Uterus (tissue), 2 donors: ENCODE measurements at regions not wholly inside any gene's neighbourhood (a gene's known extent, or its start where the extent isn't known, plus 50 kb on each side); places are given as distances from the start of the nearest gene placed in this dataset.

Source experiments
- POLR2A ChIP-seq, 2 donors: fragments of 450-650 bp; IDR thresholded peaks; one replicate each; pipeline ENCODE4 v1.6.1; 2016; ENCODE audit warnings: antibody characterized with exemption in 2 of 2, mild to moderate bottlenecking in 1 of 2, moderate library complexity in 1 of 2
- TF ChIP-seq, protein P1 (sequence below), 4 experiments: fragments of 200-600 bp in 2 of 4; fragments of 450-650 bp in 2 of 4; sonication (generic) in 2 of 4; IDR thresholded peaks; one replicate each; pipeline ENCODE4 v1.5.1; 2016 to 2019; ENCODE audit warnings: antibody characterized with exemption in 4 of 4, mild to moderate bottlenecking in 2 of 4, moderate library complexity in 1 of 4

DNA sequence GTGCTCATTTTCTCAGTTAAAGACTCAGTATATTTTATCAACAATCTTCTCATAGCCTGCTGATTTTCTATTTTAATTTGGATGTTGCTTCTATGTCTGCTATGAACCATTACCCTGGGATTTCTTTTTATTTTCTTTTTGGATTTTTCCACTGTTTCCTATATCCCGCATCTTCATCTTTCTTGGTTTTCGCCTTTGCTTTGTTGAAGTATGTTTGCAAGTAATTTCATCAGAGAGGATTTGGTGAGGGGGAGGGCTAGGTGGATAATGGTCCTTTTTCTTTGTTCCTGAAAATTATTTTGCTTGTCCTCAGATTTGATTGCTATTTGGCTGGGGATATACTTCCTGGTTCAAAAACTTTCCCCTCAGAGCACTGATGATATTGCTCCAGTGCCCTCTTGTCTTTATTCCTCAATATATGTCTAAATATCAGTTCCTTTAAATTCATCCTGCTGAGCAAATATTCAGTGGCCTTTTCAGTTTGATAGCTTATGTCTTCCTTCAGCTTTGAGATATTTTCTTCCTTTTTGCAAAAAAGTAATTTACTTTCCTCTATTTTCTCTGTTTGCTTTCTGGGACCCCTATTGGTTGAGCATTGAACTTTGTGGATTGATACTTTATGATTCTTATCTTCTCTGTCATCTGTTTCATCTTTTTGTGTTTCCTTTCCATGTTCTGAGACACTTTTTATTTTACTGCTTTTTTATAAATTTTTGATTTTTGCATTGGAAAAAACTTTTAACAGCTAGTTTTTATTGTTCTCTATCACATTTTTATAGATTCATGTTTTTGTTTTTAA lies 227.6 kb upstream of the ELL2 start:
- TF ChIP-seq, protein P1, sequence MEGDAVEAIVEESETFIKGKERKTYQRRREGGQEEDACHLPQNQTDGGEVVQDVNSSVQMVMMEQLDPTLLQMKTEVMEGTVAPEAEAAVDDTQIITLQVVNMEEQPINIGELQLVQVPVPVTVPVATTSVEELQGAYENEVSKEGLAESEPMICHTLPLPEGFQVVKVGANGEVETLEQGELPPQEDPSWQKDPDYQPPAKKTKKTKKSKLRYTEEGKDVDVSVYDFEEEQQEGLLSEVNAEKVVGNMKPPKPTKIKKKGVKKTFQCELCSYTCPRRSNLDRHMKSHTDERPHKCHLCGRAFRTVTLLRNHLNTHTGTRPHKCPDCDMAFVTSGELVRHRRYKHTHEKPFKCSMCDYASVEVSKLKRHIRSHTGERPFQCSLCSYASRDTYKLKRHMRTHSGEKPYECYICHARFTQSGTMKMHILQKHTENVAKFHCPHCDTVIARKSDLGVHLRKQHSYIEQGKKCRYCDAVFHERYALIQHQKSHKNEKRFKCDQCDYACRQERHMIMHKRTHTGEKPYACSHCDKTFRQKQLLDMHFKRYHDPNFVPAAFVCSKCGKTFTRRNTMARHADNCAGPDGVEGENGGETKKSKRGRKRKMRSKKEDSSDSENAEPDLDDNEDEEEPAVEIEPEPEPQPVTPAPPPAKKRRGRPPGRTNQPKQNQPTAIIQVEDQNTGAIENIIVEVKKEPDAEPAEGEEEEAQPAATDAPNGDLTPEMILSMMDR (IDR thresholded peaks at IDR 0.05): no peak
- no peak for TF ChIP-seq POLR2A (IDR thresholded peaks at IDR 0.05)
